ENCODE measurements at regions not wholly inside any gene's neighbourhood (a gene's known extent, or its start where the extent isn't known, plus 50 kb on each side); places are given as distances from the start of the nearest gene placed in this dataset.

- DNase-seq (ENCODE audit: low read depth in 2 of 2): no peak
Observed at GRCh38 chr20:52263757-52264156, 72.2 kb upstream of the ZFP64 start.

- no peak for DNase-seq (ENCODE audit: low read depth in 2 of 2)
Observed at GRCh38 chr20:52261792-52262191, 70.2 kb upstream of the ZFP64 start.

GRCh38 chr20:52259295-52259694 lies 67.7 kb upstream of the ZFP64 start:
- DNase-seq (ENCODE audit: low read depth in 2 of 2): no peak

DNA sequence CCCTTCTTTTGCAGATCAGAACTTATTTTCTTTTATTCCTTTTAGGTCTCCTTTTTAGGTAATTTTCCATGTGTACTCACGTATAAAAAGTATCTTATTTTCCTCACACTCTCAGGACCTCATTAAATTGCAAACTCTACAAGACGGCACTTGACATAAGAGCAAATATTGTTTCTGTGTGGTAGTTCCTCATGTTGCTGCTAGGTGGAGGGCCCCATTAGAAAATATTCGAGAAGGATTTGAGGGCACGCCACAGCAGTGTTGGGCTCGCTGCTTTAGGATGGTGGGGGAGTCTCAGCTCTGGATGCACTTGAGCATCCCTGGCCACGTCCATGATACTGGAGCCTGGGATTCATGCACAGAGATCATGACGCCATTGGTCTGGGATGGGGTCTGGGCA lies 64.9 kb upstream of the ZFP64 start:
- no peak for DNase-seq (ENCODE audit: low read depth in 2 of 2)

- no peak for DNase-seq (ENCODE audit: low read depth in 2 of 2)
Observed at GRCh38 chr20:52252664-52253063, 61.1 kb upstream of the ZFP64 start.

DNA sequence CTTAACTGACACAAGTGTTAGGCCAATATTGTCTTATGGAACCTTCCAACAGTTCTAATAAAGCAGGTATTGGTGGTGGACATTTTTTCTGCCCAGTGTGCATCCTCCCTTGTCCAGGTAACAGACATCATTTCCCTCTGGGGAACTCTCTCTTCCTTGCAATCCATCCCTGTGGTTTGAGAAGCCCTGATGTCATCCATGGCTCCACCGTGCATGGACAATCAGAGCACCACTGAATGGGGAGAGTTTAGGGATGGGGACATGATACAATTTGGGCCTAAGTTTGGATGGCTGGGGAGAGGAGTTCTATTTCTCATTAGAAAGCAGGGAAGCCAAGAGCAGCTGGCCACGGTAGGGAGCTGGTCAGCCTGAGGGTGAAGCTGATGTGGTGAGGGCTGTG lies 60.2 kb upstream of the ZFP64 start:
- no peak for DNase-seq (ENCODE audit: low read depth in 2 of 2)

DNA sequence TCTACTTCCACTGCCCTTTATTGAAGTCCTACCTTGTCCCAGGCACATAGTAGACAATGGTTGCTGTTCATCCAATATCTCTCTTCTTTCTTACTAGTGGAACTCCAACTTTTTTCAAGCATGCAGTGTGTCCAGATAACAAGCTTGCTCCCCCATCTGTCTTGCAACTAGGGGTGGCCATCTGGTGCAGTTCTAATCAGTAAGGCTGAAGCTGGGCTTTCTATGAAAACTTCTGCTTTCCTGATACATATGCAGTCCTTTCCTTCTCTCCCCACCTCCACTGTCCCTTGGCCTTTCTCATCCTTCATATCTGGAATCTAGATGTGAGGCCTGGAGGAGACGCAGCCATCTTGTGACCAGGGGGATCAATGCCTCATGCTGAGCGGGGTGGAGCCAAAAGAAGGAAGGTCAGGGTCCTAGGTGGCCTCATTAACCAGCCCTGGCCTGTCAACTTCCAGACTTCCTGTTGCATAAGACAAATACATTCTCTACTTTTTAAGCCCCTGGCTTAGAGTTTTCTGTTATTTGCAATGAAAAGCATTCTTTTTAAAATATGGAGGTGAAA lies 59.6 kb upstream of the ZFP64 start:
- no peak for DNase-seq (ENCODE audit: low read depth in 2 of 2)

DNA sequence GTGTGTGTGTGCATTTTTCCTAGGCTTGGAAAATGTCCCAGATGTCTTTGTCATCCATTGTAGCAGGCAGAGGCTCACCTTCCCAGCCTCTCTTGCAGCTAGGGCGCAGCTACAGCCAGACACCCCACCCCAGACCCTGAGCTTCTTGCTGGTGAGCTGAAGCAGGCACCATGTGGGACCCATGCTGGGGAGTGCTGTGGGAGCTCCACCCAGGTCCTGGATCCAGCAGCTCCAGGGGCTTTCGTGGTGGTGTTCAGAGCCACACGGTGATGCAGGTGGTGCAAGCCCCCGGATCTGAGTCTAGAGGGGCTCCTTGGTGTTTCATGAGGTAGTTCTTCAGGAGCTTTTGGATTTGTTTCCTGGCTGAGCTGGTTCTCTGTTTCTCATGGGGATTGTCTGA lies 56.0 kb upstream of the ZFP64 start:
- no peak for DNase-seq (ENCODE audit: low read depth in 2 of 2)

- no peak for DNase-seq (ENCODE audit: low read depth in 2 of 2)
Observed at GRCh38 chr20:52246366-52246765, 54.8 kb upstream of the ZFP64 start.

DNA sequence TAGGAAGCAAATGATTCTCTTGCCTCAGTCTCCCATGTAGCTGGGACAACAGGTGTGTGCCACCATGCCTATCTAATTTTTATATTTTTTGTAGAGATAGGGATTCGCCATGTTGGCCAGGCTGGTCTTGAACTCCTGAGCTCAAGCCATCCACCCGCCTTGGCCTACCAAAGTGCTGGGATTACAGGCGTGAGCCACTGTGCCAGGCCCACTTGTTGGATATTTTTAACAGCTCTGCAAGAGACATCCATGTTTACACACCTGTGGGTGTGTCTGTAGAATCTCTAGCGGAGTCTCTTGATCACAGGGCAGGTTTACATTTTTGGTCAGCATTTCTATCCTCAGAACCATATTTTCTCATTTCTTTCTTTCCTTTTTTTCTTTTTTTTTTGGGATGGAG lies 53.1 kb upstream of the ZFP64 start:
- no peak for DNase-seq (ENCODE audit: low read depth in 2 of 2)

GRCh38 chr20:52242237-52243230 lies 51.0 kb upstream of the ZFP64 start:
- no peak for DNase-seq (ENCODE audit: low read depth in 2 of 2)

All from stimulated activated CD4-positive, alpha-beta T cell treated with anti-CD3 and anti-CD28 coated beads, Interleukin-4, amount 100 ng/mL, for 48 hours (primary cell).